ENCODE measurements at regions not wholly inside any gene's neighbourhood (a gene's known extent, or its start where the extent isn't known, plus 50 kb on each side); places are given as distances from the start of the nearest gene placed in this dataset.

DNA sequence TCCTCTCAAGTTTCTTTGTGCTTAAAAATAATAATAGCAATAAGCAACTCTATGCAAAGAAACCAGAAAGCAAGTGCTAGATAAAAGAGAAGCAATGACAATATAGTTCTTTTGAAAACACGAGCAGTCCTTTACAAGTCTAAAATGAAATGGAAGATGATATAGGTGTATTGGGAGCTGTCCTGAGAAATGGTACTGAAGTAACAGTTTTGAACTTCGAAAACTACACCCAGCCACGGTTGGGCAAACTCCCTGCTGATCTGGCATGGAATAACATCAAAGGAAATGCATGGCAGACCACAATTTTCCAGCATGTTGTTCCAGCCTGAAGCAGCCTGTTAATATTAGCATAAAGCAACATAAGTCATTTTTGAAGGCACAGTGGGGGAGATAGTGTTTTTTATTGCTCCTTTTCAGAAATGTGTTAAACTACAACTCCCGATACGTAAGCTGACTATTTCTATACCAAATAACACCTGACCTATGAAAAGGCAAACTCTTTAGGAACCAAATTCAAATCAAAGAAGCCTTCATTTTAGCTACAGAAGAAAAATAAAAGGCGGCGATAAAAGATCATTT, 596.1 kb upstream of the KLHL29 start:
- Histone ChIP-seq H3K27ac (ENCODE audit: extremely low read depth, low read depth, low read length) (no peak overlapping the region), H3K9me3 (ENCODE audit: control insufficient read depth, insufficient read depth, low read depth, low read length) (no peaks in the 10 kb centered on the region), H3K36me3 (ENCODE audit: control insufficient read depth in 2 of 2, insufficient read depth in 1 of 2, low read length in 2 of 2) (no peaks in the 10 kb centered on the region), H3K4me1 (ENCODE audit: control insufficient read depth, insufficient read depth, low read length) (no peaks in the 10 kb centered on the region), H3K4me3 (ENCODE audit: low read depth, low read length) (no peak overlapping the region)
- CTCF ChIA-PET, result no interaction called here
- POLR2A ChIA-PET, result no interaction called here
- TF ChIP-seq ZNF423 (tag by site-specific recombination; IDR thresholded peaks at IDR 0.05), result no peak
- TF ChIP-seq, protein P1, sequence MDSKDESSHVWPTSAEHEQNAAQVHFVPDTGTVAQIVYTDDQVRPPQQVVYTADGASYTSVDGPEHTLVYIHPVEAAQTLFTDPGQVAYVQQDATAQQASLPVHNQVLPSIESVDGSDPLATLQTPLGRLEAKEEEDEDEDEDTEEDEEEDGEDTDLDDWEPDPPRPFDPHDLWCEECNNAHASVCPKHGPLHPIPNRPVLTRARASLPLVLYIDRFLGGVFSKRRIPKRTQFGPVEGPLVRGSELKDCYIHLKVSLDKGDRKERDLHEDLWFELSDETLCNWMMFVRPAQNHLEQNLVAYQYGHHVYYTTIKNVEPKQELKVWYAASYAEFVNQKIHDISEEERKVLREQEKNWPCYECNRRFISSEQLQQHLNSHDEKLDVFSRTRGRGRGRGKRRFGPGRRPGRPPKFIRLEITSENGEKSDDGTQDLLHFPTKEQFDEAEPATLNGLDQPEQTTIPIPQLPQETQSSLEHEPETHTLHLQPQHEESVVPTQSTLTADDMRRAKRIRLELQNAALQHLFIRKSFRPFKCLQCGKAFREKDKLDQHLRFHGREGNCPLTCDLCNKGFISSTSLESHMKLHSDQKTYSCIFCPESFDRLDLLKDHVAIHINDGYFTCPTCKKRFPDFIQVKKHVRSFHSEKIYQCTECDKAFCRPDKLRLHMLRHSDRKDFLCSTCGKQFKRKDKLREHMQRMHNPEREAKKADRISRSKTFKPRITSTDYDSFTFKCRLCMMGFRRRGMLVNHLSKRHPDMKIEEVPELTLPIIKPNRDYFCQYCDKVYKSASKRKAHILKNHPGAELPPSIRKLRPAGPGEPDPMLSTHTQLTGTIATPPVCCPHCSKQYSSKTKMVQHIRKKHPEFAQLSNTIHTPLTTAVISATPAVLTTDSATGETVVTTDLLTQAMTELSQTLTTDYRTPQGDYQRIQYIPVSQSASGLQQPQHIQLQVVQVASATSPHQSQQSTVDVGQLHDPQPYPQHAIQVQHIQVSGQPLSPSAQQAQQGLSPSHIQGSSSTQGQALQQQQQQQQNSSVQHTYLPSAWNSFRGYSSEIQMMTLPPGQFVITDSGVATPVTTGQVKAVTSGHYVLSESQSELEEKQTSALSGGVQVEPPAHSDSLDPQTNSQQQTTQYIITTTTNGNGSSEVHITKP (tag by site-specific recombination; IDR thresholded peaks at IDR 0.05), result no peak
- no peak for TF ChIP-seq ZNF654 (tag by site-specific recombination; IDR thresholded peaks at IDR 0.05; ENCODE audit: low read depth)
- TF ChIP-seq, protein P2, sequence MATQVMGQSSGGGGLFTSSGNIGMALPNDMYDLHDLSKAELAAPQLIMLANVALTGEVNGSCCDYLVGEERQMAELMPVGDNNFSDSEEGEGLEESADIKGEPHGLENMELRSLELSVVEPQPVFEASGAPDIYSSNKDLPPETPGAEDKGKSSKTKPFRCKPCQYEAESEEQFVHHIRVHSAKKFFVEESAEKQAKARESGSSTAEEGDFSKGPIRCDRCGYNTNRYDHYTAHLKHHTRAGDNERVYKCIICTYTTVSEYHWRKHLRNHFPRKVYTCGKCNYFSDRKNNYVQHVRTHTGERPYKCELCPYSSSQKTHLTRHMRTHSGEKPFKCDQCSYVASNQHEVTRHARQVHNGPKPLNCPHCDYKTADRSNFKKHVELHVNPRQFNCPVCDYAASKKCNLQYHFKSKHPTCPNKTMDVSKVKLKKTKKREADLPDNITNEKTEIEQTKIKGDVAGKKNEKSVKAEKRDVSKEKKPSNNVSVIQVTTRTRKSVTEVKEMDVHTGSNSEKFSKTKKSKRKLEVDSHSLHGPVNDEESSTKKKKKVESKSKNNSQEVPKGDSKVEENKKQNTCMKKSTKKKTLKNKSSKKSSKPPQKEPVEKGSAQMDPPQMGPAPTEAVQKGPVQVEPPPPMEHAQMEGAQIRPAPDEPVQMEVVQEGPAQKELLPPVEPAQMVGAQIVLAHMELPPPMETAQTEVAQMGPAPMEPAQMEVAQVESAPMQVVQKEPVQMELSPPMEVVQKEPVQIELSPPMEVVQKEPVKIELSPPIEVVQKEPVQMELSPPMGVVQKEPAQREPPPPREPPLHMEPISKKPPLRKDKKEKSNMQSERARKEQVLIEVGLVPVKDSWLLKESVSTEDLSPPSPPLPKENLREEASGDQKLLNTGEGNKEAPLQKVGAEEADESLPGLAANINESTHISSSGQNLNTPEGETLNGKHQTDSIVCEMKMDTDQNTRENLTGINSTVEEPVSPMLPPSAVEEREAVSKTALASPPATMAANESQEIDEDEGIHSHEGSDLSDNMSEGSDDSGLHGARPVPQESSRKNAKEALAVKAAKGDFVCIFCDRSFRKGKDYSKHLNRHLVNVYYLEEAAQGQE (tag by site-specific recombination; IDR thresholded peaks at IDR 0.05), result peak; percentile 51

DNA sequence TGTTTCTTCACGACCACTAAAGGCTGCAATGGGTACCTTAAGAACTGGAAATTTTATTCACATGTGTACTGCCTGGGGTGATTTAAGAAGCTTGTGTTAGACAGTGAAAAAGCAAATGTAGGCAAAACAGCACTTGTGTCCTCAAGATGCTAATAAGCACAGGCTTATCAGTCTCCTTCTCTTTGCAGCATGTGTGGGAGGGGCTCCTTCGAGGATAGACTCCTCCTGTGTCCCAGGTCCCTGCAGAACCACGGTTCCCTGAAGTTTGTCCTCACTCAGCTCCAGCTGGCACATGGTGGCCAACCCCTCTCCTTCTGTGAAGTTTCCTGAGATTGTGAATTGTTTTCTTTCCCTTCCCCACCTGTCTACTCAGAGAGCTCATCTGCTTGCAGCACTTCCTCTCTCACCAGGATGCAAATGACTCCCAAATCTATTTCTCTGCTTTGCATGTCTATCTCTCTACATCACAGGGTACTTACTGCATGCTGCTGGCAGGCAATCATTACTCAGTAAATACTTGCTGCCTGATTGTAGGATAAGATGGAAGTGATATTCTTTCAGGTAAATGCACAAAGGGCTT, 589.6 kb upstream of the KLHL29 start:
- TF ChIP-seq PRDM1 (tag by site-specific recombination; IDR thresholded peaks at IDR 0.05) (no peak), ZNF600 (tag by site-specific recombination; IDR thresholded peaks at IDR 0.05) (no peak), ZNF549 (tag by site-specific recombination; IDR thresholded peaks at IDR 0.05) (no peak), ZNF514 (tag by site-specific recombination; IDR thresholded peaks at IDR 0.05) (no peak), ZNF211 (tag by site-specific recombination; IDR thresholded peaks at IDR 0.05; ENCODE audit: low read depth) (no peak), ZBTB1 (tag by site-specific recombination; IDR thresholded peaks at IDR 0.05) (no peak), ZNF664 (tag by site-specific recombination; IDR thresholded peaks at IDR 0.05) (no peak), ZNF202 (tag by site-specific recombination; IDR thresholded peaks at IDR 0.05; ENCODE audit: borderline replicate concordance) (no peak), ZNF394 (tag by site-specific recombination; IDR thresholded peaks at IDR 0.05; ENCODE audit: borderline replicate concordance) (no peak), ZNF354C (tag by site-specific recombination; IDR thresholded peaks at IDR 0.05; ENCODE audit: borderline replicate concordance, low read depth) (no peak), ZNF776 (tag by site-specific recombination; IDR thresholded peaks at IDR 0.05; ENCODE audit: borderline replicate concordance) (no peak)
- TF ChIP-seq, protein P3, sequence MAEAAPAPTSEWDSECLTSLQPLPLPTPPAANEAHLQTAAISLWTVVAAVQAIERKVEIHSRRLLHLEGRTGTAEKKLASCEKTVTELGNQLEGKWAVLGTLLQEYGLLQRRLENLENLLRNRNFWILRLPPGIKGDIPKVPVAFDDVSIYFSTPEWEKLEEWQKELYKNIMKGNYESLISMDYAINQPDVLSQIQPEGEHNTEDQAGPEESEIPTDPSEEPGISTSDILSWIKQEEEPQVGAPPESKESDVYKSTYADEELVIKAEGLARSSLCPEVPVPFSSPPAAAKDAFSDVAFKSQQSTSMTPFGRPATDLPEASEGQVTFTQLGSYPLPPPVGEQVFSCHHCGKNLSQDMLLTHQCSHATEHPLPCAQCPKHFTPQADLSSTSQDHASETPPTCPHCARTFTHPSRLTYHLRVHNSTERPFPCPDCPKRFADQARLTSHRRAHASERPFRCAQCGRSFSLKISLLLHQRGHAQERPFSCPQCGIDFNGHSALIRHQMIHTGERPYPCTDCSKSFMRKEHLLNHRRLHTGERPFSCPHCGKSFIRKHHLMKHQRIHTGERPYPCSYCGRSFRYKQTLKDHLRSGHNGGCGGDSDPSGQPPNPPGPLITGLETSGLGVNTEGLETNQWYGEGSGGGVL (tag by site-specific recombination; IDR thresholded peaks at IDR 0.05), result no peak
- TF ChIP-seq, protein P4, sequence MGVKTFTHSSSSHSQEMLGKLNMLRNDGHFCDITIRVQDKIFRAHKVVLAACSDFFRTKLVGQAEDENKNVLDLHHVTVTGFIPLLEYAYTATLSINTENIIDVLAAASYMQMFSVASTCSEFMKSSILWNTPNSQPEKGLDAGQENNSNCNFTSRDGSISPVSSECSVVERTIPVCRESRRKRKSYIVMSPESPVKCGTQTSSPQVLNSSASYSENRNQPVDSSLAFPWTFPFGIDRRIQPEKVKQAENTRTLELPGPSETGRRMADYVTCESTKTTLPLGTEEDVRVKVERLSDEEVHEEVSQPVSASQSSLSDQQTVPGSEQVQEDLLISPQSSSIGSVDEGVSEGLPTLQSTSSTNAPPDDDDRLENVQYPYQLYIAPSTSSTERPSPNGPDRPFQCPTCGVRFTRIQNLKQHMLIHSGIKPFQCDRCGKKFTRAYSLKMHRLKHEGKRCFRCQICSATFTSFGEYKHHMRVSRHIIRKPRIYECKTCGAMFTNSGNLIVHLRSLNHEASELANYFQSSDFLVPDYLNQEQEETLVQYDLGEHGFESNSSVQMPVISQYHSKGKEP (tag by site-specific recombination; IDR thresholded peaks at IDR 0.05), result no peak
- TF ChIP-seq, protein P5, sequence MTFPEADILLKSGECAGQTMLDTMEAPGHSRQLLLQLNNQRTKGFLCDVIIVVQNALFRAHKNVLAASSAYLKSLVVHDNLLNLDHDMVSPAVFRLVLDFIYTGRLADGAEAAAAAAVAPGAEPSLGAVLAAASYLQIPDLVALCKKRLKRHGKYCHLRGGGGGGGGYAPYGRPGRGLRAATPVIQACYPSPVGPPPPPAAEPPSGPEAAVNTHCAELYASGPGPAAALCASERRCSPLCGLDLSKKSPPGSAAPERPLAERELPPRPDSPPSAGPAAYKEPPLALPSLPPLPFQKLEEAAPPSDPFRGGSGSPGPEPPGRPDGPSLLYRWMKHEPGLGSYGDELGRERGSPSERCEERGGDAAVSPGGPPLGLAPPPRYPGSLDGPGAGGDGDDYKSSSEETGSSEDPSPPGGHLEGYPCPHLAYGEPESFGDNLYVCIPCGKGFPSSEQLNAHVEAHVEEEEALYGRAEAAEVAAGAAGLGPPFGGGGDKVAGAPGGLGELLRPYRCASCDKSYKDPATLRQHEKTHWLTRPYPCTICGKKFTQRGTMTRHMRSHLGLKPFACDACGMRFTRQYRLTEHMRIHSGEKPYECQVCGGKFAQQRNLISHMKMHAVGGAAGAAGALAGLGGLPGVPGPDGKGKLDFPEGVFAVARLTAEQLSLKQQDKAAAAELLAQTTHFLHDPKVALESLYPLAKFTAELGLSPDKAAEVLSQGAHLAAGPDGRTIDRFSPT (tag by site-specific recombination; IDR thresholded peaks at IDR 0.05), result no peak
- no peak overlapping the region for H3K27ac ChIP-seq (ENCODE audit: extremely low read depth, low read depth, low read length)
- H3K36me3 ChIP-seq (ENCODE audit: control insufficient read depth in 2 of 2, insufficient read depth in 1 of 2, low read length in 2 of 2), result no peaks in the 10 kb centered on the region
- no peaks in the 10 kb centered on the region for H3K9me3 ChIP-seq (ENCODE audit: control insufficient read depth, insufficient read depth, low read depth, low read length)
- H3K4me3 ChIP-seq (ENCODE audit: low read depth, low read length), result no peak overlapping the region
- CTCF ChIA-PET, result interaction anchor here (0.9 kb wide), 1 partner anchor 439 kb away, joined by 3 read pairs; no protein-coding TSS in a partner anchor
- H3K4me1 ChIP-seq (ENCODE audit: control insufficient read depth, insufficient read depth, low read length), result no peaks in the 10 kb centered on the region
- POLR2A ChIA-PET, result no interaction called here

Measured in HEK293 (cell line).